ENCODE measurements at regions not wholly inside any gene's neighbourhood (a gene's known extent, or its start where the extent isn't known, plus 50 kb on each side); places are given as distances from the start of the nearest gene placed in this dataset.
A peak's percentile ranks its signal among the peaks of the same experiment; 100 is the strongest.

- H3K36me3 ChIP-seq: no peaks in the 10 kb centered on the region
- H3K4me1 ChIP-seq (ENCODE audit: low read depth): no peaks in the 10 kb centered on the region
- no peak for TF ChIP-seq CTCF (IDR thresholded peaks at IDR 0.05; ENCODE audit: low read depth, low read length)
- no peak overlapping the region for H3K27ac ChIP-seq
- H3K9me3 ChIP-seq (ENCODE audit: low read depth): no peaks in the 10 kb centered on the region
- no peak for DNase-seq (ENCODE audit: low read depth in 1 of 2, low spot score in 1 of 2)
- no peak overlapping the region for H3K4me3 ChIP-seq
- no peaks in the 10 kb centered on the region for H3K27me3 ChIP-seq
Measured at GRCh38 chr4:114527170-114527569, 71.4 kb upstream of the UGT8 start.

- H3K36me3 ChIP-seq: no peaks in the 10 kb centered on the region
- no peak for TF ChIP-seq CTCF (IDR thresholded peaks at IDR 0.05; ENCODE audit: low read depth, low read length)
- no peaks in the 10 kb centered on the region for H3K27me3 ChIP-seq
- H3K27ac ChIP-seq: no peak overlapping the region
- peak in 1 of 2 donors; percentile 1 for DNase-seq (ENCODE audit: low read depth in 1 of 2, low spot score in 1 of 2)
- no peaks in the 10 kb centered on the region for H3K9me3 ChIP-seq (ENCODE audit: low read depth)
- H3K4me3 ChIP-seq: no peak overlapping the region
- H3K4me1 ChIP-seq (ENCODE audit: low read depth): no peaks in the 10 kb centered on the region
Measured at GRCh38 chr4:114527637-114528036, 71.0 kb upstream of the UGT8 start.

GRCh38 chr4:114535725-114536124 lies 62.9 kb upstream of the UGT8 start:
- Histone ChIP-seq H3K36me3 (no peaks in the 10 kb centered on the region), H3K27me3 (no peaks in the 10 kb centered on the region), H3K9me3 (ENCODE audit: low read depth) (no peaks in the 10 kb centered on the region), H3K27ac (no peak overlapping the region), H3K4me1 (ENCODE audit: low read depth) (no peaks in the 10 kb centered on the region), H3K4me3 (no peak overlapping the region)
- TF ChIP-seq CTCF (IDR thresholded peaks at IDR 0.05; ENCODE audit: low read depth, low read length): no peak
- no peak for DNase-seq (ENCODE audit: low read depth in 1 of 2, low spot score in 1 of 2)

GRCh38 chr4:114537352-114537751 lies 61.3 kb upstream of the UGT8 start:
- H3K9me3 ChIP-seq (ENCODE audit: low read depth): no peaks in the 10 kb centered on the region
- no peak overlapping the region for H3K4me3 ChIP-seq
- no peaks in the 10 kb centered on the region for H3K36me3 ChIP-seq
- H3K27me3 ChIP-seq: no peaks in the 10 kb centered on the region
- DNase-seq (ENCODE audit: low read depth in 1 of 2, low spot score in 1 of 2): no peak
- TF ChIP-seq CTCF (IDR thresholded peaks at IDR 0.05; ENCODE audit: low read depth, low read length): no peak
- H3K27ac ChIP-seq: no peak overlapping the region
- no peaks in the 10 kb centered on the region for H3K4me1 ChIP-seq (ENCODE audit: low read depth)

GRCh38 chr4:114538012-114538617 lies 60.5 kb upstream of the UGT8 start:
- no peak for DNase-seq (ENCODE audit: low read depth in 1 of 2, low spot score in 1 of 2)
- H3K27me3 ChIP-seq: no peaks in the 10 kb centered on the region
- no peaks in the 10 kb centered on the region for H3K4me1 ChIP-seq (ENCODE audit: low read depth)
- no peaks in the 10 kb centered on the region for H3K36me3 ChIP-seq
- H3K27ac ChIP-seq: no peak overlapping the region
- no peak overlapping the region for H3K4me3 ChIP-seq
- H3K9me3 ChIP-seq (ENCODE audit: low read depth): no peaks in the 10 kb centered on the region
- no peak for TF ChIP-seq CTCF (IDR thresholded peaks at IDR 0.05; ENCODE audit: low read depth, low read length)

GRCh38 chr4:114539985-114540384 lies 58.6 kb upstream of the UGT8 start:
- no peak for TF ChIP-seq CTCF (IDR thresholded peaks at IDR 0.05; ENCODE audit: low read depth, low read length)
- H3K4me3 ChIP-seq: no peak overlapping the region
- no peaks in the 10 kb centered on the region for H3K9me3 ChIP-seq (ENCODE audit: low read depth)
- H3K36me3 ChIP-seq: no peaks in the 10 kb centered on the region
- no peak overlapping the region for H3K27ac ChIP-seq
- H3K27me3 ChIP-seq: no peaks in the 10 kb centered on the region
- DNase-seq (ENCODE audit: low read depth in 1 of 2, low spot score in 1 of 2): no peak
- H3K4me1 ChIP-seq (ENCODE audit: low read depth): no peaks in the 10 kb centered on the region

Data from cardiac muscle cell (in vitro differentiated cells and primary cell).